Kasumi-1 (cell line): ENCODE measurements at regions not wholly inside any gene's neighbourhood (a gene's known extent, or its start where the extent isn't known, plus 50 kb on each side); places are given as distances from the start of the nearest gene placed in this dataset.

Source experiments
- DNase-seq, 2 experiments: peaks; one replicate each; lab custom pipeline; 2025; lab: John Stamatoyannopoulos, UW

- no peak for DNase-seq
Observed at GRCh38 chr7:33661430-33662160, 243.7 kb upstream of the BMPER start.

- DNase-seq = no peak
Observed at GRCh38 chr7:33666531-33666930, 238.8 kb upstream of the BMPER start.

DNA sequence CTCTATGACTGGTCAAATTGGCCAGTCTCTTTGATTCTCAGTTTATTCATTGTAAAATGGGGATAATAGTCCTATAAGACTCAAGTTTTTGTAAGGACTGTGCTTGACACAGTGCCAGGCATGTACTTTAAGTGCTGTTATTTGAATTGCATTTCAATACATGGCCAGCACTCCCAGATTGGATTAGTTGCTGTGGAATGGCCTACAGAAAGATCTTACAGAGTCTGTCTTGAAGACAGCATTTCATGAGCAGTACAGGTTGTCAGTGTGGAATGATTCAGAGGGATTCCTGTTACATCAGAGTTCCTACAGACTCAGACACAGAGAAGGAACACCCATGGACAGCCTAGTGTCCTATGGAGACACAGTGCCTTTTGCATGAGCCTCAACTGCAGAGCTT is 238.1 kb upstream of the BMPER start:
- DNase-seq = no peak

- no peak for DNase-seq
Observed at GRCh38 chr7:33669251-33669670, 236.1 kb upstream of the BMPER start.

- no peak for DNase-seq
Observed at GRCh38 chr7:33671531-33672262, 233.6 kb upstream of the BMPER start.

- DNase-seq = no peak
Observed at GRCh38 chr7:33673029-33673700, 232.2 kb upstream of the BMPER start.

DNA sequence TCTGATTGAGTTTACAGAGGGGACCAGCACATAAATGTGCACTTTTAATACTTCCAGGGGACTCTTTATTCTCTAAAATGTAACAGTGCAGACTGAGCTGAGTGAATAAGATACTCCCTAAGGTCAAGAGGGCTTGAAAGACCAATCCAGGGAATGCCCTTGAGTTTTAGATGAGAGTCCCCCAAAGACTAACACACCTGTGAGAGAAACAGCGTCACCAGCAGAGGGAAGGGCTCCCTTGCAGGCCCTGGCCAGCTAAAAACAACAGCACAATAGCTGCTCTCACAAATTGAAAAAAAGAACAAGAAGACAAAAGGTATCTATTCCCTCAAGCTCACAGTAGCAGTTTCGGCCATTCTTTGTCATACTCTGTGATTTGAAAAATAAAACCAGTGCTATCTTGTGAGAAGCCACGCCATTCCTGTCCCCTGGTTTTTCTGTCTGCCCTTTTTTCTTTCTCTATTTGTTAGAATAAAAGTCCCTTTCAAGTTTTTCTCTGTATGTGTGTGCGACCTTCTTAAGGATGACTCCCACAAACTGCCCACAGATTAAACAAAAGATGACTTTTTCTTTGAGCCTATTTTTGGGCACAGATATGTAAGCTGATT is 230.4 kb upstream of the BMPER start:
- no peak for DNase-seq

GRCh38 chr7:33677556-33677955 is 227.8 kb upstream of the BMPER start:
- no peak for DNase-seq

DNA sequence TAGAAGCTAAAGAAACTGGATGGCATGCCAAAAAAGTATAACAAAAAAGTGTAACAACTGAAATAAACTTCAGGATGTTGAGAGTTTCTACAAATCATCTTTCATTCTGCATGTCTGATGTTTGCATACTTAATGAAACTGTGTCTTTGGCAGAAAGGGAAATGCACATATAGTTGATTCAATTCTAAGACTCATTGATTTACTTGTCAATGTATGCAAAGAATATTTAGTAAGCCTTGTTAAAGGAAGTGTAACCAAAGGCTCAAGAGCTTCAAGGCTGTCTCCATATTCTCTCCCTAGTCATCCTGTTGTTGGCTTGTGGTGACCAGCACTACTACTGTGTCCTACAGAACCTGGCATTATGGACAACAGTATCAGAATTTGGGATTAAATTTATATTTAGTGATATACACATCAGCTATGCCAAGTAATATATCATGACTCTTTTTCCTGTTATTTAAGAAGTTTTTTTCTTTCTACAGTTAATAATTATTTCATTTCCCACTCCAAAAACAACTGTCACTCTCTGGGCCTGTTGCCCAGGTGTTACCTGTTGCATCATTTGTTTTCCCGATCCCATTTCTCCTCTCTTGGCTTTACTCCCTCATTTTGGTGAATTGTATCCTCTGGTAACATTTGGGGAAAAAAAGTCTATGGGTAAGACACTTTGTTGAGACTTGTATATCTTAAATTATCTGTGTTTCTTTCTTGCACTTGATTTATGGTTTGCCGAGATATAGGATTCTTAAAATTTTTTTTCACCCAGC is 226.6 kb upstream of the BMPER start:
- no peak for DNase-seq

- DNase-seq = no peak
Observed at GRCh38 chr7:33680682-33681081, 224.7 kb upstream of the BMPER start.

GRCh38 chr7:33685503-33685902 is 219.8 kb upstream of the BMPER start:
- no peak for DNase-seq

DNA sequence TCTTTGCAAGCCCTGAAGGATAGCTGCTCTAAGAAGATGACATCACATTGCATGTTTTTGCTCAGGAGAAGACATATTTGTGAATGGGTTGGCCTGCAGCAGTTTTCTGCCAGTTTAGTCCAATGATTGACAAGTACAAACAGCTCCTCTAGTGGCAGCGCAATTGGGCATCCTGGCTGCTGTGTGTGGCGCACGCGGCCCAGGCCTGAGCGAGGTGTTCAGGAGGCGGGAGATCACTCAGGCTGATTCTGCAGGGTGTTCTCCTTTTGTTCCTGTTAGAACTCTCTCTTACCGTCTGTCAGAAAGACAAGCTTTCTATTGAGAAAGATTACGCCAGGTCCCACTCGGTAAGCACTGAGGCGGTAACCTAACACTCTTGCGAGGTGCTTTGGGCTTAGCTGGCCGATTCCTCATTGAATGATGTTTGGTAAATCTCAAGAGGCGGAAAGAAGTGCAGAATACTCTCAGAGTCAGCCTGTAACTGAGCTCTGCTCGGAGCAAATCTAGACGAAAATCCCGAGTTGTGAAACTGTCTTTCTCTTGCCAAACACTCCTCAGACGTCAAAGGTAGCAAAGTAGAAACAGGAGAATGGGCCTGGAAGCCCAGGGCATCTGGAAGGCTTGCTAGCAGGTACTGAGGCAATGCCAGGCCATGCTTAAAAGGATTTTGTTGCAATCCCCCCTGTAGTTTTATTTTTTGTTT is 219.2 kb upstream of the BMPER start:
- DNase-seq = no peak

DNA sequence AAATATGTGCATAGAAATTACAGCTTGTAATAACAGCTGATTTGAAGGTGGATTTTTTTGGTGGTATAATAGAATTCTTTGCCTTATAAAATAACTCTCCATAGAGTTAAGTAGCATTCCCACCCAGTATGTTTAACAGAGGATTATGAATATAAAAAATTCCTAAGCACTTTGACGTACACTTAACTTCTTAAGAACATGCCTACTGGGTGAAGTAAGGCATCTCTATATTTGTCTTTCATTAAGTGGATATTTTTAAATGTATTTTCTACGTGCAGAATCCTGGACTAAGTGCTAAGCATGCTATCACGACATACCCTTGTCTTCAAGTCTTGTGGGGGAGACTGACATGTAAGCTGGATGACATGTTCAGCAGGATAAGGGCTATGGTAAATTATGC is 217.7 kb upstream of the BMPER start:
- no peak for DNase-seq

DNA sequence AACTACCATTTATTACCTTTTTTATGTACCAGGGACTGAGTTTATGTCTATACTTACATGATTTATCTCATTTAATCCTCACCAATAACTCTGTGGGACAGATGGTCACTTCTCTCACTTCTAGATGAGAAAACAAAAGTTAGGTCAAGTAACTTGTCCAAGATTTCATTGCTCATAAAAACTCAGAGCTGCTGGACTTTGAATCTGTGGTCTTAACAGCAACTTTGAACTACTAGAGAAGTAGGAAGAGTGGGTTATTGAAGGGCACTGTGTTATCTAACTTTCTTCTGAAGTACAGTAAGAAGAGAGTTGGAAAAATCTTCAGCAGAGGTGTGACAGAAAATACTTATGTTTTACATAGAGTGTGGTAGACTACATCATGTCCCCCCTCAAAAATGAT is 214.2 kb upstream of the BMPER start:
- DNase-seq = no peak

DNA sequence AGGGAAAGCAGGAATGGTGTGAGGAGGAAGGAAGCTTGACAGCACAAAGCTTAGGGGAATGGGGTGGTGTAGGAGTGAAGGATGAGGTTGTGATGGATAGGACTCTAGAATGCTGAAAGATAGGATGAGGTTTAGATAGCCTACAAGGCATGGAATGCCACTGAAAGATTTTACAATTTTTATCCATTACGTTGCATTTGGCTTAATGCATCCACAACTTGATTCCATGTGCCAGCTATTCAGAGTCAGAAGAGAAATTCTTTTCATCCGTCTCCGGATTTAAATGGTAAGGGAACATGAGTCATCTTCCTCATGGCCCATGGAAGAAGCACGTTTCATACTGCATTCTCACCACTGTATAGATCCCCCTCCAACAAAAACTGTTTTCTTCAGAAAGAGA is 212.4 kb upstream of the BMPER start:
- no peak for DNase-seq

DNA sequence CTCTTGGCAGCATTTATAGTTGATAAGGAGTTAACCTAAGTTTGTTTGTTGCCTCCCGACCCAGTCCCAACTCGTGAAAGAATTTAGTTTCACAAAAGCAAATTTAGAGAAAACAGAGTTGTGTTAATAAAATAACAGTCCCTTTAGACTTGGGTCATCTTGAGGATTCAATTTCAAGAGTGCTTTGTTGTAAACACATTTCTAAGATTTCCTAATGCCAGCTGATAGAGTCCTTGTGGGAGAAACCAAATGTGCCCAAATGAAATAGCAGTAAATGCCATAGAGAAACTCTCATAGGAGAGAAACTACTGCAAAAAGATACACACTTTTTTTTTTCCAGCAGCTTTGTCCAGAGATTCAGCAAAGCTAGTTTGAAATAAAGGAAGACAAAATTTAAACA is 211.3 kb upstream of the BMPER start:
- DNase-seq = no peak

DNA sequence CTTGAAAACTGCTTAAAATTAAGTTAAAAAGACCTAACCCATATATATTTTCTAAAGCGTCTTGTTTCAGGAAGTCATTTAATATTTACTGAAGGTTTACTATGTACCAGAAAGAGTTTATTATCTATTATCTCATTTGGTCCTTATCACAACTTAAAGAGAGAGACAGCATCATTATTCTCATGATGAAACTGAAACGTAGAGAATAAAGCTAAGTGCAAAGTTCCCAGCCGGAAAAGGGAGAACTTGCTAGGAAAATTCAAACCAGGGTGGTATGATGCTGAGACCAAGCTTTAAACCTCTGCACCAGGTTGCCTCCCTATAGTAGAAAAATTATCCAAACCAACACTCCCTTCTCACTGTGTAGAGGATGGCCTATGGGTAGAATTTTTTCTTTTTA is 207.7 kb upstream of the BMPER start:
- DNase-seq = no peak

DNA sequence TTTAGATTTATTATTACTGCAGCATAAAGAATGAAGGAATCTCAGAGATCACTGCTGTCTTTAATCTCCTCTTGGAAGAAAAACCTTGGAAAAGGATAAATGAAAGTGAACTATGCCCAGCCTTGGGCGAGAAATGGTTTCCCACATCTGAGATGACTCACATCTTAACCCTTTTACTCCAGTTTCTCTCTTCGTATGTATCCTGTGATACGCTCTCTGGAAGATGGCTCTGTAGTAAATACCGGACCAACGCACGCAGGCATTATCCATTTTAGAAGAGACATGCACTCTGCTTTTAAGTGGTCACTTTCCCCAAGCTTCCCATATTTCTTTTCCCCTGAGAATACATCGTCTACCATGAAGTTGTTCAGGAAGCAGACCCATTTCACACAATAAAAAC is 207.3 kb upstream of the BMPER start:
- DNase-seq = no peak

GRCh38 chr7:33698692-33699128 is 206.6 kb upstream of the BMPER start:
- no peak for DNase-seq

DNA sequence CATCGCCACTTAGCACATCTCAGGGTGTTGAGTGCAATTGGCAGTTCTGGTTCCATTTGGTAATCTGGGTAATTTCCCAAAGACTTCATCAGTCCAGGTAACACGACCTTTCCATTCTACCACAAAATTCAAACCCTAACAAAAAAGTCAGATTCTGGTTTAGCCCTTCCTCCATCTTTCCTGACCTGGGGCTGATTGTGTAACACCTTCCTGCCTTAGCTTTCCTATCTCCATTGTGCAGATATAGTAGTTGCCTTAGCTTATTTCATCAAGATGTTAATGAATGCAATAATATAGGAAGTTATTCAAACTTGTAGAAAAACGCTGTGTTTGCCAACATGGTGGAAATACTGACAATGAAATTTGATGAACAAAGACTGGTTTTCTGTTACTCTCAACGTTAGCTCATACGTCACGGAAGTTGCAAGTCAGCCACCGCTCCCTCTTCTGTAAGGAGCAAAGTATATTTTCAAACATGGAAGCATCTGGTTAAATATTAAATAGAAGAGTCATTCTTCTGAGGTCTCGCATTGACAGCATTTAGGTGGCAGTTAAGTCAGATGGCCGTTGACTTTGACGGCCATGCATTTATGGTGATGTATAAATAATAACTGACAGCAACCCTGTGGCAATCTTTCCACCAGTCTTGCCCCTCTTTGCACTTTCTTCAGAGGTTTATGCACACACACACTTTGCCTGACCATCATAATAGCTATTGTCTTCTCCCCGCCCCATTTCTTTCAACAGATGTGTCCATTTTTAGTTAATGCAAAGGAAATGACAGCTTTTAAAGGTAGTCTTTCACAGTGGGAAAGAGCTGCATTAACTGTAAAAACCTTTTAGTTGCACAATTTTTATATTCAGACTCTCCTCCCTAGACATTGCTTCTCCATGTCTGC is 205.1 kb upstream of the BMPER start:
- no peak for DNase-seq
